ENCODE measurements at regions not wholly inside any gene's neighbourhood (a gene's known extent, or its start where the extent isn't known, plus 50 kb on each side); places are given as distances from the start of the nearest gene placed in this dataset.
A peak's percentile ranks its signal among the peaks of the same experiment; 100 is the strongest.

- peak overlapping the region; percentile 57 for H3K27ac Mint-ChIP-seq
- Histone ChIP-seq H3K36me3 (no peaks in the 10 kb centered on the region), H3K27me3 (no peaks in the 10 kb centered on the region), H3K4me3 (no peak overlapping the region), H3F3A (ENCODE audit: low read depth) (no peaks in the 10 kb centered on the region), H3K4me1 (peaks cover 8% of the 10 kb centered on the region), H4K20me1 (ENCODE audit: low read depth) (no peaks in the 10 kb centered on the region), H3K9ac (no peak overlapping the region), H3K9me3 (ENCODE audit: low read depth) (no peaks in the 10 kb centered on the region), H2AFZ (replicated peaks) (no peak overlapping the region), H3K4me2 (no peak overlapping the region), H3K79me2 (ENCODE audit: low read depth) (no peaks in the 10 kb centered on the region), H3K27ac (no peak overlapping the region)
- H3K9me3 Mint-ChIP-seq = no peaks in the 10 kb centered on the region
- no peak for DNase-seq (ENCODE audit: low spot score)
- peaks cover 18% of the 10 kb centered on the region for H3K27me3 Mint-ChIP-seq (ENCODE audit: insufficient read depth, low read depth)
- no peaks in the 10 kb centered on the region for H3K36me3 Mint-ChIP-seq
- no peak overlapping the region for H3K4me3 Mint-ChIP-seq
- TF ChIP-seq EZH2phosphoT487 (IDR thresholded peaks at IDR 0.05) = no peak
- no peak for TF ChIP-seq CTCF (IDR thresholded peaks at IDR 0.05)
- no peak for TF ChIP-seq EZH2 (IDR thresholded peaks at IDR 0.05)
- peaks cover 23% of the 10 kb centered on the region for H3K4me1 Mint-ChIP-seq
Measured at GRCh38 chr15:77710637-77711036, 77.9 kb upstream of the LINGO1 start.

GRCh38 chr15:77710206-77710605 lies 77.5 kb upstream of the LINGO1 start:
- Histone ChIP-seq H4K20me1 (ENCODE audit: low read depth) (no peaks in the 10 kb centered on the region), H3K36me3 (no peaks in the 10 kb centered on the region), H3K4me3 (no peak overlapping the region), H3K9ac (no peak overlapping the region), H3K27me3 (no peaks in the 10 kb centered on the region), H3K4me2 (no peak overlapping the region), H3K9me3 (ENCODE audit: low read depth) (no peaks in the 10 kb centered on the region), H3K27ac (no peak overlapping the region), H3K4me1 (peaks cover 8% of the 10 kb centered on the region), H3F3A (ENCODE audit: low read depth) (no peaks in the 10 kb centered on the region), H3K79me2 (ENCODE audit: low read depth) (no peaks in the 10 kb centered on the region), H2AFZ (replicated peaks) (no peak overlapping the region)
- Mint-ChIP-seq H3K27ac (no peak overlapping the region), H3K27me3 (ENCODE audit: insufficient read depth, low read depth) (peaks cover 17% of the 10 kb centered on the region), H3K36me3 (no peaks in the 10 kb centered on the region), H3K4me1 (peaks cover 23% of the 10 kb centered on the region), H3K9me3 (no peaks in the 10 kb centered on the region), H3K4me3 (no peak overlapping the region)
- DNase-seq (ENCODE audit: low spot score) = peak; percentile 56
- TF ChIP-seq EZH2 (IDR thresholded peaks at IDR 0.05) (no peak), EZH2phosphoT487 (IDR thresholded peaks at IDR 0.05) (no peak), CTCF (IDR thresholded peaks at IDR 0.05) (no peak)

- Histone ChIP-seq H3F3A (ENCODE audit: low read depth) (no peaks in the 10 kb centered on the region), H3K79me2 (ENCODE audit: low read depth) (no peaks in the 10 kb centered on the region), H4K20me1 (ENCODE audit: low read depth) (no peaks in the 10 kb centered on the region), H3K27me3 (no peaks in the 10 kb centered on the region), H3K27ac (no peak overlapping the region), H3K36me3 (no peaks in the 10 kb centered on the region), H3K4me3 (no peak overlapping the region), H3K4me1 (peaks cover 8% of the 10 kb centered on the region), H3K4me2 (no peak overlapping the region), H3K9me3 (ENCODE audit: low read depth) (no peaks in the 10 kb centered on the region), H3K9ac (no peak overlapping the region), H2AFZ (replicated peaks) (no peak overlapping the region)
- Mint-ChIP-seq H3K27me3 (ENCODE audit: insufficient read depth, low read depth) (peaks cover 16% of the 10 kb centered on the region), H3K36me3 (no peaks in the 10 kb centered on the region), H3K4me3 (no peak overlapping the region), H3K9me3 (no peaks in the 10 kb centered on the region), H3K4me1 (peaks cover 23% of the 10 kb centered on the region), H3K27ac (peak overlapping the region; percentile 70)
- TF ChIP-seq CTCF (IDR thresholded peaks at IDR 0.05) (no peak), EZH2 (IDR thresholded peaks at IDR 0.05) (no peak), EZH2phosphoT487 (IDR thresholded peaks at IDR 0.05) (no peak)
- DNase-seq (ENCODE audit: low spot score) = peak; percentile 29
Measured at GRCh38 chr15:77709135-77709886, 76.6 kb upstream of the LINGO1 start.

Measured in neural progenitor cell (in vitro differentiated cells).